22Rv1 (cell line): ENCODE measurements at regions not wholly inside any gene's neighbourhood (a gene's known extent, or its start where the extent isn't known, plus 50 kb on each side); places are given as distances from the start of the nearest gene placed in this dataset.

Source experiments
- CTCF ChIP-seq: fragments of 450-650 bp; IDR thresholded peaks from 2 replicates; pipeline ENCODE4 v1.5.1; 2017; ENCODE audit warnings: mild to moderate bottlenecking
- ZFX ChIP-seq: fragments of 450-650 bp; IDR thresholded peaks from 2 replicates; pipeline ENCODE4 v1.6.1; 2017; ENCODE audit warnings: antibody characterized with exemption, borderline replicate concordance

DNA sequence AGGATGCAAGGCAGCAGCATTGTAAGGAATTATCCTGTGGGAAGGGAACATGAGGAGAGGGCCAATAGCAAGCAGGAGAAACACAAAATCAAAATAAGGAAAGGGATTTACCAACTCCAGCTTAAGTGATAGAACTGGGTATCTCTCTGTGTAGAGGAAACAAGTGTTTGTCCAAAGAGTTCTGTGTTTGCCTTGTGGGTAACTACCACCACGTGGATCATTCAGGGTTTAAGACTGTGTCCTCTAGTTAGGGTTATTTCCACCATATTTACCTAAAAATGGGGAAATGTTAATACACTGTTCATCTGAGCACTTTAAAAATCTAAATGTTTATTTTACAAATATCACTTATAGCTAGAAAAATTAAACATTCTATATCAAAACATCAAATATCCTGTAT, 283.3 kb downstream of the EIPR1 start:
- no peak for TF ChIP-seq ZFX
- no peak for TF ChIP-seq CTCF
